SH-SY5Y (cell line): ENCODE measurements at regions not wholly inside any gene's neighbourhood (a gene's known extent, or its start where the extent isn't known, plus 50 kb on each side); places are given as distances from the start of the nearest gene placed in this dataset.

Experiments
- GATA2 ChIP-seq: IDR thresholded peaks from 2 replicates; pipeline ENCODE4 v1.6.1; 2011; ENCODE audit warnings: mild to moderate bottlenecking, low read depth, low read length
- GATA3 ChIP-seq: IDR thresholded peaks from 2 replicates; pipeline ENCODE4 v1.6.1; 2011; ENCODE audit warnings: low read depth, mild to moderate bottlenecking, low read length, moderate library complexity

GRCh38 chr11:121766166-121766565, 313.4 kb upstream of the SORL1-AS1 start:
- no peak for TF ChIP-seq GATA2
- no peak for TF ChIP-seq GATA3
